ENCODE measurements at regions not wholly inside any gene's neighbourhood (a gene's known extent, or its start where the extent isn't known, plus 50 kb on each side); places are given as distances from the start of the nearest gene placed in this dataset.
"Not testable (repeated sequence)": the region's sequence is repeated elsewhere in the genome, so short reads cannot be mapped to it uniquely, and the experiment has no call there.

DNA sequence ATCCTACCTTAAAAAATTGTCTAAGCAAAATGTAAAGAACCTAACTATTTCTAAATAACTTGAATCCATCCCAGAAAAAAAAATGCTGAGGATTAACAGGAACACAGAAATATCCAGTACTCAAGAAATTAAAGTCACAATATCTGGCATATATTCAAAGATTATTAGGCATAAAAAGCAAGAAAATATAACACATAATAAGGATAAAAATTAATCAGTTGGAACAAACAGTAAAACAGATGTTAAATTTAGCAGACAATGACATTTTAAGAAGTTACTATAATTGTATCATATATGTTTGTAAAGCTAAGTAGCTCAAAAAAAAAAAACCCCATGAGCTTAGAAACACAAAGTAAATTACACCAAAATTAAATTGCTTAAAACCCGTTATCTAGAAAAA lies 427.4 kb upstream of the GYPC start:
- no peak for DNase-seq (ENCODE audit: low read depth)

- DNase-seq (ENCODE audit: low read depth) = no peak
Observed at GRCh38 chr2:126238251-126238650, 417.7 kb upstream of the GYPC start.

- no peak for DNase-seq (ENCODE audit: low read depth)
Observed at GRCh38 chr2:126239320-126239955, 416.5 kb upstream of the GYPC start.

DNA sequence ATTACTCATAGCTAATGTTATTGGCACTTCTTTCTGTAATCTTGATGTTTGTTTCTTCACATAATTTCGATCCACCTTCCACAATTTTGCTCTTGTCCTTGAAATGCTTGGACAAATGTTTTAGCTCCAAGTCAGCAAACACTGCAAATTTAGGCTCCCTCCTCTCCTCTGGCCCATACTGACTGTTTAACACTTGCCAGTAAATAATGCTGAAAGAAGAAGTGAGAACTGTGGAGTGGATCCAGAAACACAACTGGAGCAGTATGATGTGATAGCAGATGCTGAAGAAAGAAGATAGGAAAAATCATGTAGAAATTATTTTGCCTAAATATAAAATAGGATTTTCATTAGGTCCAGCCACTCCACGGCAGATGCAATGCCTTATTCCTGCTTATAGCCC lies 415.0 kb upstream of the GYPC start:
- no peak for DNase-seq (ENCODE audit: low read depth)

DNA sequence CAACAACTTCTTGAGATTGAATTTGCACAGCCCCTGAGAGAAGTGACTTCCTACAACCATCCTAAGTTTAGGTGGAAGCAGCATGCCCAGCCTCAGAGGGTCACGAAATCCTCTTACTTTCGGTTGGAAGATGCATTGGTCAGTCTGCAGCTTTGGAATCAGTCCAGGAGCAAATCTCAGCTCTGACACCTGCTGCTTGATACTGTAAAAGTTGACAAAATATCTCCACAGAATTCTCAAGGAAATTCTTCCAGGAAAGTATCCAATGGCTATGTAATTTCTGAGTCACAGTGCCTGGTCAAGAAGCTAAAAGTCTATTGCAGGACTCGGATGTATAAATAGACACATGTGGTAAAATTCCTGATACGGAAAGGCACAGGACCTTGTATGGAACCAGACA lies 414.5 kb upstream of the GYPC start:
- DNase-seq (ENCODE audit: low read depth) = no peak

- peak; percentile 11 for DNase-seq (ENCODE audit: low read depth)
Observed at GRCh38 chr2:126244937-126245336, 411.0 kb upstream of the GYPC start.

DNA sequence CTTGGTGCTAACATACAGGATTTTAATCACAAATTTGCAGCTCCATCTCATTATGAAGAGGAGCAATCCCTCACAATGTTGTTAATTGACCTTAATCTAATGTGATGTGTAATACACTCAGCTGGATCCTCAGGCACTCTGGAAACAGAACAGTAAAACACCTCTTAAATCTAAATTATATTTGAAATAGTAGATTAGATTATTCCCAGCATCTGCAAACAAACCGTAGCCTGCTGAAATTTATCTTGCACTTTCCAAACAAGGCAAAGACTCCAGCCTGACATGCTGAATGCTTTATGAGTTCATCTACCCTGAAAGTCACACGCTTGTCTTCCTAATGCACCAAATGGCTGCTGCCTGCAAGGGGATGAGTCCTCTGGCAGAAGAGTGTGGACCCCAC lies 402.3 kb upstream of the GYPC start:
- DNase-seq (ENCODE audit: low read depth) = no peak

DNA sequence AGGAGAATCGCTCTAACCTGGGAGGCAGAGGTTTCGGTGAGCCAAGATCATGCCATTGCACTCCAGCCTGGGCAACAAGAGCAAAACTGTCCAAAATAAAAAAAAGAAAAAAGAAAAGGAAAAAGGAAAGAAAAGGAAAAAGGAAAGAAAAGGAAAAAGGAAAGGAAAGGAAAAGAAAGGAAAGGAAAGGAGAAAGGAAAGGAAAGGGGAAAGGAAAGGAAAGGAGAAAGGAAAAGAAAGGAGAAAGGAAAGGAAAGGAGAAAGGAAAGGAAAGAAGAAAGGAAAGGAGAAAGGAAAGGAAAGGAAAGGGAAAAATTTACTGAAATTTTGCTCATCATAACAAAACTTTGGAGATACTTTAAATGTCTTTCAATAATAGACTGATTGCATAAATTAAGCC lies 391.3 kb upstream of the GYPC start:
- DNase-seq (ENCODE audit: low read depth) = no peak

- no peak for DNase-seq (ENCODE audit: low read depth)
Observed at GRCh38 chr2:126269911-126270310, 386.0 kb upstream of the GYPC start.

DNA sequence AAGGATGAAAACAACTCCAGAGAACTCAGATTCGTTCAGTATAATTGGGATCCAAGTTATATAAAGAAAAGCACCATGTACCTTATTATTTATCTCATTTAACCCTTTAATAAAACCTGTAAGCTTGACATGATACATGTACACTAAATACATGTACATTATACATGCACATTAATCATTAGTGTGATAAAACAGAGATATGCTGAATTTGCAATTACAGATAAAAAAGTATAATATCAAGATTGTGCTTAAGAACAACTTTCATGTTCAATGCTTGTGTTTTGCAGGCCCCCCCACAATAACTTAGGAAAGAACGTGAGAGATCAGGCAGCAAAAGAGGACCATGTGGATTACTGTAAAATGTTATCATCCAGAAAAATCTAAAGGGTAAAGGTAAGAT lies 385.4 kb upstream of the GYPC start:
- no peak for DNase-seq (ENCODE audit: low read depth)

DNA sequence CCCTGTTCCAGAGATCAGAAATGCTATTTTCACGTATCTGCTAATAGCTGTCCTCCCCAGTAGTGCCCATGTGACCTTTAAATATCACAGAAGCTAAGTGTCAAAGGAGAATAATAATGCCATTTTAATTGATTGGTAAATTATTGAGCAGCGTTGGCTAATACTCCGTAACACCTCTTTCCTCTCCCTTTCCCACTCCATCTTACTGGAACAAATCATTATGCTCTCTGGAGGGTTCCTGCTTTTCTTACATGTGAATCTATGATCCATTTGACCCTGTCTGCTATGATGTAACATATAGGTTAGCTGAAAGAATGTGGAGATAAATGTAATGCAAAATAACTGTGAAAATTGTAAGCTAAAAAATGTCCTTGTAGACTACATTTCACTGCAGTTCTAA lies 383.6 kb upstream of the GYPC start:
- DNase-seq (ENCODE audit: low read depth) = no peak

- DNase-seq (ENCODE audit: low read depth) = no peak
Observed at GRCh38 chr2:126275098-126275497, 380.9 kb upstream of the GYPC start.

GRCh38 chr2:126276268-126276667 lies 379.7 kb upstream of the GYPC start:
- DNase-seq (ENCODE audit: low read depth) = not testable (repeated sequence)

DNA sequence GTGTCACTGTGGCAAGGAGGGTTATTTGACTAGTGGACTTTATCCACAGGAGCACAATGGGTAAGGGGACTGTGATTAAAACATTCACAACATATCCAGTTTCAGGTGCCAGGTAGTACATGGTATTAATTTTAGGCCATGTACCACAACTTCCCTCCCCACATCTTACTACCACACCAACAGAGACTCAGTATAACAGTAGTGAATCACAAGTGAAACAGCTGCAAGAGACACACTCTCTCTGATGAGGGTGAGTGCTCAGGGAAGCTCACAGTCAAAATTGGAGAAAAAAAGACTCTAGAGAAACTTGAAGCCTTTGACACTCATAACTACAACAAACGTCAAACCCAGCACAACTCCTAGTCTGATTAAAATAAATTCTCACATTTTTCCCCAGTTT lies 367.6 kb upstream of the GYPC start:
- no peak for DNase-seq (ENCODE audit: low read depth)

- DNase-seq (ENCODE audit: low read depth) = not testable (repeated sequence)
Observed at GRCh38 chr2:126293962-126294361, 362.0 kb upstream of the GYPC start.

- no peak for DNase-seq (ENCODE audit: low read depth)
Observed at GRCh38 chr2:126299469-126299976, 356.4 kb upstream of the GYPC start.

DNA sequence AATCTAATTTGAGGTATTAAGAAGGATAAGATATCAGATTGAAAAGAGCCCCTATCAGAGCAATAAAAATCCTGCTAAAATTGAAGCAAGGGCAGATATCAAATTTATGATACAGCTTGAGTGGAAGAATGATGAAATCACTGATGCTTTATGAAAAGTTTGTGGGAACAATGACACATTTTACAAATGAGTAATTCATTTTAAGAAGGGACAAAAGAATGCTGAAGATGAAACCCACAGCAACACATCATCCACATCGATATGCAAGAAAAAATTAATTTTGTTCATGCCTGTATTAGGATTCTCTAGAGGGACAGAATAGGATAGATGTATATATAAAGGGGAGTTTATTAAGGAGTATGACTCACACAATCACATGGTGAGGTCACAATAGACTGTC lies 355.6 kb upstream of the GYPC start:
- no peak for DNase-seq (ENCODE audit: low read depth)

- no peak for DNase-seq (ENCODE audit: low read depth)
Observed at GRCh38 chr2:126302043-126302442, 353.9 kb upstream of the GYPC start.

DNA sequence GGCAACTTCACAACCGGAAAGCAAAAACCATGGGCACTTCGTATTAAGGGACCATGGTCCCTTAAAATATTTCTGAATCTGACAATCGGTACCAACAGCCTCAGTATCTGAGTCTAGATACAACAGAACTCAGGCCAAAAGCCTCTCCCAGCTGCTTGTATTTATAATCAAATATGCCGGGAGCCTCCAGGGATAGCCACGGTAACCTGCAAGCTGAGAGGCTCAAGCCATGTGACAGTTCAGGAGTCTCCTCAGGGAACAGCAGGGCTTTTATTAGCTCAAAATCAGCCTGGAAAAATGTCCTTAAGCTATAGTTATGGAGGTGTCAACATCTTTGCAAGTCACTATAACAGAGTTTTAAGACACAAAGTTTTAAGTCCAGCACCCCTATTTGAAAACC lies 352.8 kb upstream of the GYPC start:
- DNase-seq (ENCODE audit: low read depth) = no peak

- no peak for DNase-seq (ENCODE audit: low read depth)
Observed at GRCh38 chr2:126304154-126304553, 351.8 kb upstream of the GYPC start.

DNA sequence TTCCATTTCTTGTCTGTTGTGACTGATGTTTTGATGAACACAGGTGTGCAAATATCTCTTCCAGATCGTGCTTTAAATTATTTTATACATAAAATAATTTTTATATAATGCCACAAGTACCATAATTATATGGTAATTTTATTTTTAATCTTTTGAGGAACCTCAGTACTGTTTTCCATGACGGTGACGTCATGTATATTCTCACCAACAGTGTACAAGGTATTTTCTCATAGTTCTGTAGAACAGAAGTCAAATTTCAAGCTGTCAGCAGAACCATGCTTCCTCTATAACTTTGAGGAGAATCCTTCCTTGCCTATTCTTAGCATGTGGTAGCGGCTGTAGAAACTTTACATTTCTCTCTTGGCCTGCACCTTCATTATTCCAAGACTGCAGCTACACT lies 349.4 kb upstream of the GYPC start:
- no peak for DNase-seq (ENCODE audit: low read depth)

DNA sequence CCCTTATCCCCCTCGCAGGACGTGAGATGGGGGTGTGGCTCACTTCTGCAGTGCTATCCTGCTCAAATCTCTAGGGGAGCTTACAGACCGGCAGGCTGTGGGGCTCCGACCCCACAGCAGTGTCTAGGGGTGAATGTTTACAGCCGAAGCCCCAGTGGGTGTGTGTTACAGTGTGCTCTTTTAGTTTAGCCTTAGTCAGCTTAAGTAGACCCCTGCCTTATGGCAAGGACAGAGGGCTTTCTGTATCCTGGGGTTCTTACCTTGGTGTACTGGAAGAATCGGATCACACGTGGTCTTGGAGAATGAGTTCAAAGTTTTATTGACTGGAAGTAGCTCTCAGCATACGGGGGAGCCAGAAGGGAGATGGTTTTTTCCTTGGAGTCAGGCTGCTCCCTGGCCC lies 348.2 kb upstream of the GYPC start:
- no peak for DNase-seq (ENCODE audit: low read depth)

GRCh38 chr2:126309185-126309584 lies 346.8 kb upstream of the GYPC start:
- no peak for DNase-seq (ENCODE audit: low read depth)

- no peak for DNase-seq (ENCODE audit: low read depth)
Observed at GRCh38 chr2:126312579-126312978, 343.4 kb upstream of the GYPC start.

DNA sequence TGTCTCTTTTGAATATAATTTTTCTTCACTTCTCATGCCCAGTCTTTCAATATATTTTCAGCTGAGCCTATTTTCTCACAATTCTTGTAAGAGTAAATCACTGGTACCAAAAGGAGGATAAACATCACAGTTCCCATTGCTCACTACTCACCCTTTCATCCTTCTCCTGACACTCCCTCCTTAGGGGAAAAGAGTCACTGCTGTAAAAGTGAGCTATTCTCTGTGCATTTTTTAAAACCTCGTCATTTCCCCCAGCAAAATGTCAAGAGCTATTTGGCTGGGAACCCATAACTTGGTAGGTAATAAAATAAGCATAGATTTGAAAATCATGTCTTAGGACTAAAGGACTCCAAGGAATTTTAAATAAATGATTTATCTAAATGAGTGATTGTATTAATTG lies 340.1 kb upstream of the GYPC start:
- DNase-seq (ENCODE audit: low read depth) = no peak

All from activated T-cell treated with anti-CD3 and anti-CD28 coated beads for 24 hours (primary cell).